WI38 (cell line): ENCODE measurements at regions not wholly inside any gene's neighbourhood (a gene's known extent, or its start where the extent isn't known, plus 50 kb on each side); places are given as distances from the start of the nearest gene placed in this dataset.

ENCODE experiments used
- H3K4me3 ChIP-seq: 2 replicates; pipeline ENCODE4 v1.5.1; 2011; ENCODE audit warnings: low read depth, mild to moderate bottlenecking, control low read depth, low read length
- CTCF ChIP-seq: IDR thresholded peaks from 2 replicates; pipeline ENCODE4 v1.5.1; 2012; ENCODE audit warnings: low read depth, mild to moderate bottlenecking, control low read depth, low read length

GRCh38 chr1:5198328-5198727, 543.9 kb downstream of the AJAP1 start:
- TF ChIP-seq CTCF: no peak
- no peak overlapping the region for H3K4me3 ChIP-seq

DNA sequence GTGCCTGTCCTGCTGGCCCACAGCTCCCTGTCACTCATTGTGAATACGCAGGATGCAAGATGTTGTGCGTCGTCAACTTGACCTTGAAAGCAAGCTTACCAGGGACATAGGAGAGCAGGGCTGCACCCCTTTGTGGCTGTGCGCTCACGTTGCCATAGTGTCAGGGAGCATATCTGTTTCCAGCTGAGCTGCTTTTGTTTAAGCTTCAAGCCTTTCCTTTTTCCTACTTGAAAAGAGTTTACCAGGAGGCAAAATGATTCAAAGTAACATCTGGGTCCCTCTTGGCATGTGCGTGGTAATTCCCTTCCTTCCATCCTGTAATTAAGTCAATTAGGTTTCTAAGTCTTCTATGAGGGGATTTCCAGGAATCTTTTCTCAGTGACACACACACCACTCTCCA, 537.1 kb downstream of the AJAP1 start:
- TF ChIP-seq CTCF: no peak

DNA sequence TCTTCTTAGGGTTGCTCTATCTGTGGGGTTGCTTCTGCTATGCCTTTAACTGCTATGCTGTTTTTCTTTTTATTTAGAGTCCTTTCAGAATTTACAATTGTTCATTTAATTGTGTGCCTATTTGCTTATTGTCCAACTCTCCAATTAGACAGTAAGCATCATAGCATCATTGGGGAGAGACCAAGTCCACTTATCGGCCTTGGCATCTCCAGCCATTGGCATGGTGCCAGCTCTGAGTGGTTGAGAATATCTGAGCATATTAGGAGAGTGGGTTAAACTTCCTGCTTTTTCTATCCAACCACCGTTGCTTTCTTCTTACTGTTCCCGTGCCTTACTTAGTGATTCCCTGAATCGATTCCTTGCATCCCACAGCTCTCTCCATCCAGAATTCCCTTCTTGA, 535.0 kb downstream of the AJAP1 start:
- TF ChIP-seq CTCF: no peak
- H3K4me3 ChIP-seq: no peak overlapping the region

More for the DNA sequence above, 537.1 kb downstream of the AJAP1 start:
- no peak overlapping the region for H3K4me3 ChIP-seq

- no peak for TF ChIP-seq CTCF
- no peak overlapping the region for H3K4me3 ChIP-seq
These were observed 511.4 kb downstream of the AJAP1 start for GRCh38 chr1:5165762-5166161.

- TF ChIP-seq CTCF: no peak
- H3K4me3 ChIP-seq: no peak overlapping the region
These were observed 509.7 kb downstream of the AJAP1 start for GRCh38 chr1:5164158-5164557.

DNA sequence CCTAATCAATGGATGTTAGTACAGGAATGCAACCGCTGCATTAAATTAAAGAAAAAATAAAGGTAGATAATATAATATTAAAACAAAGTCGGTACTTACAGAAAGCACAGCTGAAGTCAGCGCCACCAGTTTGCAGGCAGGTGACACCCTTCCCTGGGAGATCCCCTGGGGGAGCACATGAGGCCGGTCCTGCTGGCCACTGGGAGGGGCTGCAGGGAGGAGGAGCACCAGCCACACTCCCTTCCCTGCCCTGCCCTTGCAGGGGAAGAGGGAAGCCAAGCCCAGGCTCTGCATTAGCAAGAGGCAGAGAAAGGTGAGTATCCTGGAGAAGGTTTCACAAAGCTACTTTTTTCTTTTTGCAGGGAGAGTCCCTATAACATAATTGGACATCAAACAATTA, 507.0 kb downstream of the AJAP1 start:
- no peak for TF ChIP-seq CTCF

GRCh38 chr1:5157175-5157574, 502.8 kb downstream of the AJAP1 start:
- TF ChIP-seq CTCF: no peak
- H3K4me3 ChIP-seq: no peak overlapping the region

More for the DNA sequence above, 507.0 kb downstream of the AJAP1 start:
- H3K4me3 ChIP-seq: no peak overlapping the region
